HG03045 (cell line): ENCODE measurements at regions not wholly inside any gene's neighbourhood (a gene's known extent, or its start where the extent isn't known, plus 50 kb on each side); places are given as distances from the start of the nearest gene placed in this dataset.
A peak's percentile ranks its signal among the peaks of the same experiment; 100 is the strongest.

Source experiments
- ATAC-seq: cut with Tn5 transposase; IDR thresholded peaks from one replicate; pipeline ENCODE4 v1.9.1; 2021; ENCODE audit warnings: mild to moderate bottlenecking, moderate library complexity; ENCODE audit not compliant: unreplicated experiment

DNA sequence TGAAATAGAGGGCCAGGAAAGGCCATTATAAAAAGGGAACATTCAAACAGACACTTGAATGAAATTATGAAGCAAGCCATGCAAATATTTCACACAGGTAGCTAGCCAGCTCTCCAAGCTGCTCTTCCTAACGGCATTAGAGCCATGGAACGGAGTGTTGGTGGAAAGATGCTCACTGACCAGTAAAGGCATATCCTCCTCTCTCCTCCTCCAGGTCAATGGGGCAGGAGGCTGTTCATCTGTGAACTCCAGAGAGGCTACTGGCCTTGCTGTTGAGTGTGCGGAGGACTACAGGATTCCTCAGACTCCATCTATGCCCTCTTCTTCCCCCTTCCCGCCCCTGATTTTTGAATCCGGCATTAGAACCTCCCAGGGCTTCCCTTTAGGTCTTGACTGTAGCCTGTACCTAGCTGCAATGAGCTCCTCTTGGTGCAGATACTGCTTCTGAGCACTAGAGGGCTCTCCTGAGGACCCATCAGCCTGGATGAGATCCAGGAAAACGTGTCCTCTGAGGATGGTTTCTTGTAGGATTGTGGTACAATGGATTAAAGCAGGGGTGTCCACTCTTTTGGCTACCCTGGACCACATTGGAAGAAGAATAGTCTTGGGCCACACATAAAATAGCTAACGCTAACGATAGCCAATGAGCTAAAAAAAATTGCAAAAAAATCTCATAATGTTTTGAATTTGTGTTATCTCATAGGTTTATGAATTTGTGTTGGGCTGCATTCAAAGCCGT, 162.2 kb downstream of the SREK1 start:
- ATAC-seq = no peak

DNA sequence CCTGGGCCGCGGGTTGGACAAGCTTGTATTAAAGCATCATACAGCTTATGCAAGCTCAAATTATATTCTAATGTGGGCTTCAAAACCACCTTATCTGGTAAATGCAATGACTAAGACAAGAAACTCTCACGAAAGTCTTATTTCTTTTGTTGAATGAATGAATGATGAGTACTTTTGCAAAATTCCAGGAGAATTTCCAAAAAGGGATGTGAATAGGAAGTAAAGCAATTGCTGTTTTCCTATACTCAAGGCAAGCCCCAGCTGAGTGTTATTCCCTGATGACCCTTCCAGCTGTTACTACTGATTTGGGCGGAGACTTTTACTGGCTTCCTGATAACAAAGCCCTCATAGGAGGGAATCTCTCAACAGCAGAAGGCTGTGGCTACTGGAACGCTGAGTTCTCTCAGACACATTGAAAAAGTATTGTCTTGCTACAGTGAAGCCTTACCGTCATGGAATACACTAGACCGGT, 162.8 kb downstream of the SREK1 start:
- no peak for ATAC-seq

DNA sequence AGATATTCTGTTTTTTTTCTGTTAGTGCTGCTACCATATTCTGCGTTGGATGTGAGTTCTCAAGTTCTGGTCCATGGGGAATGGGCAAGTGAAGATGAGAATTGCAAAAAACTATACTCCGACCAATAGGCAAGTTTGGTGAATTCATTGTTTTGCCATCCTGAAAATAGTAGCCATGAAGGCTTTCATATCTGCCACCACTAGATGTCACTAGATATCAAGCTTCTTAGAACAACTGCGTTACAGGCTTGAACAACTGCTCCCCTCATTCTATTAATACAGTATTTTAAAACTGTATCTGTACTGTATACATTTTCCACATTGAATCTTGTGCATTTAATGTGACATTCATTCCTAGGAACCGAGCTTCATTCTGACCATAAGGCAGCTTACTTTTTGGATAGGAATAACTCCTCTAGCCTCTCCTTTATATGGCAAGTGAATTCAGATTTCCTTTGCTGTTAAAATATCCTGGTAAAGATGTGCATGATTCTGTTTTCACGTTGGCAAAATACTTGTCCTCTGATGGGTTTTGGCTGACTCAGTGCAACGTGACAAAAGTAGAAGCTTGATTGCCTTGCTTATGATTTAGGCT, 163.6 kb downstream of the SREK1 start:
- peak; percentile 50 for ATAC-seq

DNA sequence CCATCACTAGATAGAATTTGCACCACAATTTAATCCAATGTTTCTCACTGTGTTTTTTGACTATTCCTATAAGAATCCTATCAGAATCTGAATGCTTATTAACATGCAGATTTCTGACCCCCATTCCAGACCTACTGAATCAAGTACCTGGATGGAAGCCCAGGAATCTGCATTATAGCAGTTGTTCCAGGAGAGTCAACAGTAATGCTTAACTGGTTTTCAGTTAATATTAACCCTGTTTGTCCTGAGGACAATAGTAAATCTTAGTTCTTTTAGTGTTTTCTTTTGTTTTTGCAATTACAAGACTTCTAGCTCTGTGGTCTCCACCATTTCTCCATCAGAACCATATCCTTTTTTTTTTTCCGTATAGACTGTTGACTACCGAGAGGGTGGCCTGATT, 168.2 kb downstream of the SREK1 start:
- no peak for ATAC-seq

DNA sequence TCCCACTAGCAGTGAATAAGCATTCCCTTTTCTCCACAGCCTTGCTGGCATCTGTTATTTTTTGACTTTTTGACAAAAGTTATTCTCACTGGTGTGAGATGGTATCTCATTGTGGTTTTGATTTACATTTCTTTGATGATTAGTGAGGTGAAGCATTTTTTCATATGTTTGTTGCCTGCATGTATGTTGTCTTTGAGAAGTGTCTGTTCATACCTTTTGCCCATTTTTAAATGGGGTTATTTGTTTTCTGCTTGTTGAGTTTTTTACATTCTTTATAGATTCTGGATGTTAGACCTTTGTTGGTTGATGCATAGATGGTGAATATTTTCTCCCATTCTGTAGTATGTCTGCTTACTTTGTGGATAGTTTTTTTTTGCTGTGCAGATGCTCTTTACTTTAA, 171.7 kb downstream of the SREK1 start:
- no peak for ATAC-seq

DNA sequence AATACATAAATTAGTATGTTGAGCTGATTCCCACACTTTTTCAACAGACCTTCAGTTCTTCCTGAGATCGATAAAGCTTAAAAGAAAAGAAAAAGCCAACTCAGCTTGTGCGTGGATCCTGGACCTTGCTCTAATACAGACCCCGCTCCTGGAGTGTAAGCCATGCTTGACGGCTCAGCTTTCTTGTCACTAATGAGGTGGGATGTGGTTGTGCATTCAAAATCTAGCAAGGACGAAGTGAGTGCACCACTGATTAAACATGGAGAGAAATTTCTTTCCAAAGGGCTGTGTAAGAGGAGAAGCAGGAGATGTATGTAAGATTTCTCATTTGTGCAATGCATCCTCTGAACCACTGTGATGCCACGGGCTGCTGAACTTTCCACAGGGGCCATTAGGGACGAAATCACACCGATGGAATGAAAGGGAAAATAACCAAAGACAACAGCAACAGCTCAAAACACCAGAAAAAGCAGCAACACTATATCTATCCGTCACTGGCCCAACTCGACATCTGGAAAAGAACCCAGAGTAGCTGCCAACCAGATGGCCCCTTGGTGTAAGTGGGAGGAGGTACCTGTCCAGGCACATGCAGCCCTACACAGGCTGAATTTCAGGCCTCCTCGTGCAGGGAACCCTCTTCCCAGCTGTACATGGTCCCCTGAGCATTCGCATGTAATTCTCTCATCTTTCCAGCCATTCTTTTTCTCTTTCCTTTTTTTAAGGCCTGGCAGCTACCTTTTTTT, 178.9 kb downstream of the SREK1 start:
- no peak for ATAC-seq

DNA sequence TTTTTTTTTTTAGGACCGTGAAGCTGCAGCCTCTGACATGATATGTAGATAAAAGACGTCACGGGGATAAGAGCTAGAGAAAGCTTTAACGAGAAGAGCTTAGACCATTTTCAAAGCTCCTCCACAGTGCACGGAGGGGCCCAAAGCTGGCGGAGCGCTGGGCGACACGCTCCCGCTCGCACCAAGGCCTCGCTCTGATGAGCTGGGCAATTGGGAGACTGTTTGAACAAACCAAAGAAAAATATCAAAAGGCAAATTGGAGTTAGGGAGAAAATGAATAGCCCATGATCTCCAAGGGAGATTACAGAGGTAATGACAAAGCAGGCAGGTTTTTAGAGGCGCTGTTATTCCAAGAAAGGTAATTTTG, 179.4 kb downstream of the SREK1 start:
- no peak for ATAC-seq

DNA sequence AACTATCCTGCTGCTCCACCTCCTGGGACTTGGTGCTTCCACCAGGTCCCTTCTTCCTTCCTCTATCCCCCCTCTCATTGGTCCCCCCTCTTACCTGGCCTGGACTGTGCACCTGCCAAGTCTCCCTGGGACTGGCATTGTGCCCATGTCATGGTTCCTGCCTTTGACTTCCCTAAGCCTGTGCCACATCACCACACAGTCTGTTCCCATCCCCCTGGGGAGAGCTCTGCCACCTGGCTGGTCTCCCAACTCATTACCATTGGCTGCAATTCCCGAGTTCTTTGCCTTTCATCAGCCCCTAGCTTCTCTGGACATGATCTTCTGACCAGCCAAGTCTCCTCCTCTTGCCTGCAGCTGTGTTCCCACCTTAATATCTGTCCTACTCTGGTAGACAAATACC, 180.3 kb downstream of the SREK1 start:
- no peak for ATAC-seq

DNA sequence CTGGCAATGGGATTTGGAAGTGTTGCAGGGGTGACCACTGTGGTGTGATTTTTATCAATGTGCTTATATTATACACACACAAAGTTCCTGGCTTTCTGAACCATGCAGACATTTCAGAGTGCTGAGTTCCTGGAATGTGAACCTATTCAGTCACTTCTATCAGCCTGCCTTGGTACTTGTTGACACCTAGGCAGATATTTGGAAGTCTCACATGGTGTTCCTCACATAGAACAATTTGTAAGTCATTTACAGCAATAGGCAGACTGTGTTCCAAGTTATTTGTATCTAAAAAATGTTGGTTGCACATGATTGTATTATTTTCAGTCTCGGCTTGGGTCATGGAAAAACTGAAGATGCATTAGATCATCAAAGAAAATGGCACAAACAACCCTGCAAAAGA, 182.2 kb downstream of the SREK1 start:
- no peak for ATAC-seq

DNA sequence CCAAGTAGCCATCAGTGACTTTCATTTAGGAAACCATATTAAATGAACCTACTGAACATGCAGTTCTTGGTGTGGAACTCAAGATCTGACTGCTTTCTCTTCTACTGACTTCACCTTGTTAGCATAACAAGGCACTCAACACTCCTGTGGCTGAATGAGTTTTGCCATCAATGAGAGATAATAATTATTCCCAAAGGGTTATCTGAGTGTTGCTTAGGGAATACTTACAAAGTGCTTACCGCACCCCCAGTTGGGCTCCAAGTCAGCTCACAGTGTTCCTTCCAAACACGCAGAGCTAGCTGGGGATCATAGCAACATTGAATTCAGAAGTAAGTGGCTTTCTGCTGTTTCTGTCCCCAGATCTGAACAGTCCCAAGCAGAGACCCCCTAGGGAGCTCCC, 182.9 kb downstream of the SREK1 start:
- ATAC-seq = no peak

DNA sequence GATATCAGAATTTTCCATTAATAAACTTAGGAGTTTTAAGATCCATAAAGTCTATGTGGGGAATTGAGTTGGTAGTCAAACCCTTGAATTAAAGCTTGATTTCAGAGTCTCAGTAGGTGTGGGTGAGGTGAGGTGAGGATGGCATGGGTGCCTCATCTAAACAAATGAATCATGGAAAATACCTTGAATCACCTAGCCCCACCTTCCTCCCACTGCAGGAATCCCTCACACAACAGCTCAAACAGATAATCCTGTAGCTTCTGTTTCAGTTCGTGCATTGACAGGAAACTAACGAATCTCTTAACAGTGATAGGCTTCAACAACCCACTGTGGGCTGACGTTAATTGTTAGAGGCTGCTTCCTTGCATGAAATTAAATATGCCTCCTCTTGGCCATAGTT, 185.0 kb downstream of the SREK1 start:
- no peak for ATAC-seq

DNA sequence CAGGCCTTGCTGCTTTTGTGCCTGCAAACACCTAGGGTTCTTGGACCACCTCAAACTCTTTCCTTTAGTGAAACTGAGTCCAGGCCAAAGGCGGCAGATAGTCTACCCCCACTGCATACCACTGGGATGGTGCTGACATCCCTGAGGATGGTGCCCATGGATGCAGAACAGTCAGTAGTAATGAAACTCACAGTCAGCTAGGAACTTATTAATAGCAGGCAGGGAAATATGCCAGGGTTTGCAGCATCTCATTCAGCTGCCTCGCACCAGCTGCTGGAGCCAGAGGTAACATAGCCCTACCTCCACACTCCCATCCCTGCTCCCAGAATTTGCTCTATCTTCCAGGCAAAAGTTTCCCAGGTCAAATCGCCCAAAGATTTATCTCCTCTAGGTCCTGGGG, 189.1 kb downstream of the SREK1 start:
- no peak for ATAC-seq

DNA sequence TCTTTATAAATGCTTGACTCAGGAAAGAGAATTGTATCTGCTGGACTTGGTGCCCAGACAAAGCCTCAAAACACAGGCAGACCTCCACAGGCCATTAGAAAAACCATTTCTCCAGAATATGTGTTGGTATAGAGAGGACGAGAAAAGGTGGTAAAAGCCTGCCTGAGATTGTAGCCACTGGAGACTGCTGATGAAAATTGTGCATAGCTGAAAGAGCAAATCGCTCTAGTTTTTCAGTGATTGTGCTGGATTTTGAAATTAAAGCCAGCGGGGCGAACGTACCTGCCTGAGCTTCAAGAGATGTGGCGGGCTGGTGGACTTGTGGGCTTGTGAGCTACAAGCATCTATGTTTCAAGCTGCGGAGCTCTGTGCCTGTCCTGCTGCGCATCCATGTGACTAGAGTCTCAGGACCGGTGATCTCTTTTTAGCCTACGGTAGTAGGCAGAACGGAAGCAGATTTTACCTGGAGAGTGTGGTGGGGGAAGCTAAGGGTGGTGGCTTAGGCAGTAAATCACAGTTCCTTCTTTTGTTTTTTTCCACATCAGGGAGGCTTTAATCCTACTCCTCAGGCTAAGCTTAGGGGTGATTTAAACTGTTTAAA, 193.6 kb downstream of the SREK1 start:
- ATAC-seq = no peak

DNA sequence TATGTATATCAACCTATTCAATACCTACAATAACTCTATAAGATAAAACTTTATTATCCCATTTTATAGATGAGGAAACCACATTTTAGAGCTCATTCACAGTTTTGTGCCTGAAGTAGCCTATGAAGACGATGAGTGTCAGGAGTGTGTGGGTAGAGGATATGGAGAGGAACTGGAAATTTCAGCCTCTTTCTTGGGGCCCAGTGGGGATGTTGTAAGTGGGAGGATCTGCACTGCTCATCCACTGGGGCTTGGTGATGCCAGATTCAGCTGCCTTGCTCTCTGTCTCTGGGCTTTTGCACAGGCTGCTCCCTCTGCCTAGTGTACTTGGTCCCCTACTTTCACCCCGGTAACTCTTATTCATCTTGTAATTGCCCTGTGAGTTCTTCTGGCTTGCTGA, 194.7 kb downstream of the SREK1 start:
- ATAC-seq = no peak

DNA sequence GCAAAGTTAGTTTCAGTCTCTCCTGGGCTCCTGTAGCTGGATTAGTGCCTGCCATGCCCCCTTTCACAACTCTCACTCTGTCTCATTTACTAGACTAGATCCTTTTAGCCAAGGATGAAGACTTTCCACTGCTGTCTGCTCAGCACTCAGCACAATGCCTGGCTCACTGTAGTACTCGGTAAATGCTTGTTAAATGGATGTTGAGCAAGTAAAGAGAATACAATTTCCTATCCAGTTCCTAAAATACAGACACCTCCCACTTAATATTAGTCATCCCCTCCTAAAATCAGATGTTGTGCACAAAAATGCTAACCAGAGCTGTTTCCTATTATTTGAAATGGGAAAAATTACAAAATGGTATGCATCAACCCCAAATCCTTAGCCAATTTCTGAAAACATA, 195.8 kb downstream of the SREK1 start:
- ATAC-seq = no peak

DNA sequence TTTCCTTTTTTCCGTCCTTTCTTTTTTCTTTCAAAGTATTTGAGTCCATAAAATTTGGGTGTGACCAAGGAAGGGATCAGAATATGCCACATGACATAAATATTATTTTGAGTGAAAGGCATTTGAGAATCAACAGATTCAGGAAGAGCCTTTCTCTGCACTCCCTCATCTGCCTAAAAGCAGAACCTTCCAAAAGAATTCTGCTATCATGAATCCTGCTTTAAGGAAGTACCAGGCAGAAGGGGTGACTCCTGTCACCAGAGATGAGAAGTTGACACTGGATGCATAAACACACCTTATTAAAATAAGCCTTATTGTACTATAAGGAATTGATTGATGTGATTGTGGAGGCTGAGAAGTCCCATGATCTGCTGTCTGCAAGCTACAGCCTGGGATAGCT, 196.7 kb downstream of the SREK1 start:
- no peak for ATAC-seq

DNA sequence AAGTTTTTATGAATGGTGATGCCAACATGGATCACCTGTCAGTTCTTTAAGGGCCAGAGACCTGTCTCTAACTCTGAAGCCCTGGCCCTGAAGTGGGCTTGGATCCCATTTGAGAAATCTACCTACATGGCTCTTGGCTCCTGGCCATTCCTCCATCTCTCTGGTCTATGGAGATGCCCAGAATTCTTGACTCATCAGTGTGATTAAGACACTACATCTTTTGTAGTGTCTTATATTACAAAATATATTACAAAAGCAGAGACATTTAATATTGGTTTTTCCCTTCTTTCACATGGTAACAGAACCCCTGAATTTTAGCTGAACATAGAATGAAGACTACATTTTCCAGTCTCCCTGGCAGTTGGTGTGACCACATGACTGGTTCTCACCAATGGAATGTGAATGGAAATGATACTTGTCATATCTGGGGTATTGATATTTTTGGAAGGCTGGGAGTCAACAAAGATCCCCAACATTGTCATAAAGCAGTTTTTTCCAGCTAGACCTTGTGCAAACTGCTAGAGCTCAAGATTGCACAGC, 198.3 kb downstream of the SREK1 start:
- ATAC-seq = no peak

DNA sequence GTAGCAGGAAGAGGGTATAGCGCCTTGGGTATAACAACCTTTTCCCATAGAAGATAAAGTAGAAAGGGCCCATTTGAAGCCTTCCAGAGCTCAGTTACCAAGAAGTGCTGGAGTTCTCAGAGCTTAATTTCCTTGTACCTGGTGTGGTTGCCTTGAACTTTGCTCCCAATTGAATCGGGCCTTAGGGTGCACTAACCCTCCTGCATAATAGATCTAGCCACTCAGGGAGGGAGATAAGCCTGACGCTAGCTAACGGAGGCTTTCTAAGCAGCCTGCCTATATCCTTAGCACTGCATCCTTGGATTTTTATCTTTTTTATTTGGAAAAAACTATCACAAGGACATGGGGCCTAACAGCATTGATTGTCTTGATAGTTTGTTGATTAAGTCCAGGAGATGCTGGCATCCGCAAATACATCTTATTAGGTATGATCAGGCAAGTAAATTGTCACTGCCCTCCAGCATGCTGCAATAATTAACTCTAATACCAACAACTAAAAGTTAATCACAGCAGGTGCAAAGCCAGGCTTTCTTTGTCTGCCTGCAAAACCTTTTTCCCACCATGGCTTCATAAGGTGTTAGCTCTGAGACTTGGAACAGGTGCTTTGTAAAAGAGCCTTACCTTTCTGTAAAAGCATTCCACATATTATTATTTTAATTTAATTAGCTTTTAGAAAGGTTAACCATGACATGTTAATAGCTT, 199.4 kb downstream of the SREK1 start:
- no peak for ATAC-seq

DNA sequence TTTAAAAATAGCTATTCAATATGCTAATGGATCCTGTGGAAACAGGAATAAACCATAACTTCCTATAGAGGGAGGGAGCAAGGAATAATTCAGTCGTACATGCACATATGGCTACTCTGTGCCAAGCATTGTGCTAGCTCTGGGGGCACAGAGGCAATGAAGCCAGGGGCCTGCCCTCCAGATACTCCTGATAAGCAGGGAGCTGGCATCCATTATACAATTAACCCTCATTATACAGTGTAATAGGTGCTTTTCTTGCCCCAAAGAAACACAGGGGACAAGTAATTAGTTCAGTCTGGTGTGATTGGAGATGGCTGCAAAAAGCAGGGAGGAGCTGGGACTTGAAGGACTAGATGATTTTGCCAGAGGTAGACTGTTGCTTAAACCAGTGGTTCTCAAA, 200.4 kb downstream of the SREK1 start:
- ATAC-seq = no peak

DNA sequence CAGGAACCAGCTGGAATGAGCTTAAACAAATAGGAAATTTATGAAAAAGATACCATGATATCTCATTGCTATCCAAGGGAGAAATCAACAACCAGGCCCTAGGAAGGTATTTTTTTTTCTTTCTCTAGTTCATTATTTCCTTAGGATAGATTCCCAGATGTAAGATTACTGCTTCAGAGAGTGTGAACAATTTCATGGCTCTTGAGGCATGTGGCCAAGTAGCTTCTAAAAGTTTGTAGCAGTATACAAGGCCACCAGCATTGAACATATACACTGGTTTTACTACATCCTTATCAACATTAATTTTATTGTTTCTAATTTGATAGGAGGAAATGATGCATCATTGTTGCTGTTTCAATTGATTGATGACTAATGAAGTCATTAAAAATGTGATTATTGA, 201.2 kb downstream of the SREK1 start:
- ATAC-seq = no peak

DNA sequence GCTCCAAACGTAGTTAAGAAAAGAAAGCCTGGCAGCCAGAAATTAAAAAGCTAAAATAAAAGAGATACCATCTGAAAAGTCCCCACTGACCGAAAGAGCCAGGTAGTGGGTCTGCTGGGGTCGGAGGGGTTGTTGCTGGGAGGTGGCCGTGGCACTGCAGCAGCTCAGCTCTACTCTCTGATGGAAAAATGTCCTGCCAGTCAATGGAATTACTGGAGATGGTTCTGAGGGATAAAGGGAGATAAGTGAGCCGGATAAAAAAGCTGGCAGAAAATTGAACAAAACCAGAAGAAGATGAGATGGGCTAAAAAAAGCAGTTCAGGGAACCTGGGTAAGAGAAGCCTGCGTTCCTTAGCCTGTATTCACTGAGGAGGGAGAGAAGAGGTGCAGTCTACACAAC, 202.8 kb downstream of the SREK1 start:
- ATAC-seq = no peak
